Fibroblast of lung (primary cell): ENCODE measurements at regions not wholly inside any gene's neighbourhood (a gene's known extent, or its start where the extent isn't known, plus 50 kb on each side); places are given as distances from the start of the nearest gene placed in this dataset.

Experiments used
- EZH2 ChIP-seq: IDR thresholded peaks from 2 replicates; pipeline ENCODE4 v1.5.1; 2012; ENCODE audit warnings: low read length, control low read depth, mild to moderate bottlenecking; ENCODE audit errors: missing control alignments
- TF ChIP-seq, protein P1 (sequence below), 2 donors: IDR thresholded peaks in 1 of 2; conservative IDR thresholded peaks in 1 of 2; 1 replicate in 1 of 2; 2 replicates in 1 of 2; pipeline ENCODE4 v1.5.1; 2011 to 2012; ENCODE audit warnings: low read length in 2 of 2, control low read depth in 1 of 2, inconsistent platforms in 1 of 2, low read depth in 1 of 2, mild to moderate bottlenecking in 1 of 2

DNA sequence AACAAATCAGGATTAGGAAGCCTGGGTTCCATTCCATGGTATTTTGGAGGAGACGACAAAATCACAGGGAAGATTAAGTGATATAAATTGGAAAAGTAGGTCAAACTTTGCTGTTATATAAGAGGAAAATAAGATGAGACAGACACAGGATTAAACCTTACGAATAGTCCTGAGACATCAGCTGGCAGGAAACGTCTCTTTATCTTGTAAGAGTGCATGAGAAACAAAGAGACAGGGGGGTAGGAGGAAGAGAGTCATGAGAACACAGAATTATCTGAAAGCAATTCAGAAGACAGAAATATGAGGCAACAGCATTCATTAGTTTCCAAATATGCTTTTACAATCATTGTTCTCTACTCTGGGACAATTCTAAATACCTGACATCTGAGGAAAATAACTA, 310.6 kb upstream of the MIR17HG start:
- TF ChIP-seq, protein P1, sequence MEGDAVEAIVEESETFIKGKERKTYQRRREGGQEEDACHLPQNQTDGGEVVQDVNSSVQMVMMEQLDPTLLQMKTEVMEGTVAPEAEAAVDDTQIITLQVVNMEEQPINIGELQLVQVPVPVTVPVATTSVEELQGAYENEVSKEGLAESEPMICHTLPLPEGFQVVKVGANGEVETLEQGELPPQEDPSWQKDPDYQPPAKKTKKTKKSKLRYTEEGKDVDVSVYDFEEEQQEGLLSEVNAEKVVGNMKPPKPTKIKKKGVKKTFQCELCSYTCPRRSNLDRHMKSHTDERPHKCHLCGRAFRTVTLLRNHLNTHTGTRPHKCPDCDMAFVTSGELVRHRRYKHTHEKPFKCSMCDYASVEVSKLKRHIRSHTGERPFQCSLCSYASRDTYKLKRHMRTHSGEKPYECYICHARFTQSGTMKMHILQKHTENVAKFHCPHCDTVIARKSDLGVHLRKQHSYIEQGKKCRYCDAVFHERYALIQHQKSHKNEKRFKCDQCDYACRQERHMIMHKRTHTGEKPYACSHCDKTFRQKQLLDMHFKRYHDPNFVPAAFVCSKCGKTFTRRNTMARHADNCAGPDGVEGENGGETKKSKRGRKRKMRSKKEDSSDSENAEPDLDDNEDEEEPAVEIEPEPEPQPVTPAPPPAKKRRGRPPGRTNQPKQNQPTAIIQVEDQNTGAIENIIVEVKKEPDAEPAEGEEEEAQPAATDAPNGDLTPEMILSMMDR (conservative IDR thresholded peaks at IDR 0.05 in 1 of 2, IDR thresholded peaks at IDR 0.05 in 1 of 2; ENCODE audit: low read depth in 1 of 2, low read length in 2 of 2): no peak
- TF ChIP-seq EZH2: no peak
